Endothelial cell (in vitro differentiated cells): ENCODE measurements at regions not wholly inside any gene's neighbourhood (a gene's known extent, or its start where the extent isn't known, plus 50 kb on each side); places are given as distances from the start of the nearest gene placed in this dataset.

Experiments
- DNase-seq: peaks from one replicate; pipeline ENCODE4 v3.0.0; 2021; ENCODE audit warnings: low spot score
- H3K27ac Mint-ChIP-seq: one replicate; pipeline ENCODE4 v1.8.0; 2021; ENCODE audit warnings: mixed read lengths, inconsistent platforms; ENCODE audit not compliant: unreplicated experiment
- H3K27me3 Mint-ChIP-seq: one replicate; pipeline ENCODE4 v1.8.0; 2021; ENCODE audit warnings: mild to moderate bottlenecking, moderate library complexity, mixed read lengths, inconsistent platforms; ENCODE audit not compliant: unreplicated experiment
- H3K36me3 Mint-ChIP-seq: one replicate; pipeline ENCODE4 v1.8.0; 2021; ENCODE audit warnings: mild to moderate bottlenecking, low read depth, mixed read lengths, inconsistent platforms; ENCODE audit not compliant: unreplicated experiment
- H3K4me1 Mint-ChIP-seq: one replicate; pipeline ENCODE4 v1.8.0; 2021; ENCODE audit warnings: mild to moderate bottlenecking, mixed read lengths, inconsistent platforms; ENCODE audit not compliant: unreplicated experiment
- H3K4me3 Mint-ChIP-seq: one replicate; pipeline ENCODE4 v1.8.0; 2021; ENCODE audit warnings: mild to moderate bottlenecking, mixed read lengths, inconsistent platforms; ENCODE audit not compliant: unreplicated experiment
- H3K9me3 Mint-ChIP-seq: one replicate; pipeline ENCODE4 v1.8.0; 2021; ENCODE audit warnings: mixed read lengths, inconsistent platforms; ENCODE audit not compliant: unreplicated experiment
- CTCF ChIP-seq: fragments of 200-600 bp; sonication (generic); IDR thresholded peaks from one replicate; pipeline ENCODE4 v1.5.0; 2021; ENCODE audit warnings: antibody characterized with exemption; ENCODE audit not compliant: unreplicated experiment

GRCh38 chr12:54749191-54749818 is 101.1 kb upstream of the DCD start:
- Mint-ChIP-seq H3K27ac (no peak overlapping the region), H3K36me3 (no peaks in the 10 kb centered on the region)
- peak; percentile 34 for DNase-seq

GRCh38 chr12:54744590-54744989 is 96.4 kb upstream of the DCD start:
- no peak for DNase-seq
- Mint-ChIP-seq H3K36me3 (no peaks in the 10 kb centered on the region), H3K4me3 (no peak overlapping the region), H3K27ac (no peak overlapping the region), H3K4me1 (no peaks in the 10 kb centered on the region), H3K9me3 (no peaks in the 10 kb centered on the region), H3K27me3 (no peaks in the 10 kb centered on the region)
- no peak for TF ChIP-seq CTCF

More at GRCh38 chr12:54749191-54749818, 101.1 kb upstream of the DCD start:
- H3K4me1 Mint-ChIP-seq, result no peaks in the 10 kb centered on the region
- TF ChIP-seq CTCF, result peak; percentile 81
- H3K4me3 Mint-ChIP-seq, result no peak overlapping the region
- H3K9me3 Mint-ChIP-seq, result no peaks in the 10 kb centered on the region
- no peaks in the 10 kb centered on the region for H3K27me3 Mint-ChIP-seq

- Mint-ChIP-seq H3K4me1 (no peaks in the 10 kb centered on the region), H3K27me3 (no peaks in the 10 kb centered on the region), H3K9me3 (no peaks in the 10 kb centered on the region), H3K4me3 (no peak overlapping the region), H3K27ac (no peak overlapping the region), H3K36me3 (no peaks in the 10 kb centered on the region)
- no peak for DNase-seq
- TF ChIP-seq CTCF, result no peak
Measured at GRCh38 chr12:54740882-54741281, 92.7 kb upstream of the DCD start.

DNA sequence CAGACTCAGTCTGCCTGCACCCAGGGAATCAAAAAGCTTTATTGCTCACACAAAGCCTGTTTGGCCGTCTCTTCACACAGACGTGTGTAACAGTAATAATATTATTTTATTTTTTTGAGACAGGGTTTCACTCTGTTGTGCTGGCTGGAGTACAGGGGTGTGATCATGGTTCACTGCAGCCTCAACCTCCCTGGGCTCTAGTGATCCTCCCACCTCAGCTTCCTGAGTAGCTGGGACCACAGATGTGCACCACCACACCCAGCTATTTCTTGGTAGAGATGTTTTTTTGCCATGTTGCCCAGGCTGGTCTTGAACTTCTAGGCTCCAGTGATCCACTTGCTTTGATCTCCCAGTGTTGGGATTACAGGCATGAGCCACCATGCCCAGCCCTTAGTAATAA is 88.4 kb upstream of the DCD start:
- Mint-ChIP-seq H3K36me3 (no peaks in the 10 kb centered on the region), H3K27ac (no peak overlapping the region), H3K4me1 (no peaks in the 10 kb centered on the region), H3K9me3 (no peaks in the 10 kb centered on the region), H3K27me3 (no peaks in the 10 kb centered on the region), H3K4me3 (no peak overlapping the region)
- no peak for TF ChIP-seq CTCF
- DNase-seq, result no peak

- Mint-ChIP-seq H3K4me3 (no peak overlapping the region), H3K36me3 (no peaks in the 10 kb centered on the region), H3K4me1 (peaks cover 4% of the 10 kb centered on the region), H3K27ac (no peak overlapping the region), H3K9me3 (no peaks in the 10 kb centered on the region), H3K27me3 (no peaks in the 10 kb centered on the region)
- no peak for DNase-seq
- TF ChIP-seq CTCF, result no peak
Measured at GRCh38 chr12:54734196-54734950, 86.2 kb upstream of the DCD start.
